Adrenal gland (tissue), 5 donors: ENCODE measurements at regions not wholly inside any gene's neighbourhood (a gene's known extent, or its start where the extent isn't known, plus 50 kb on each side); places are given as distances from the start of the nearest gene placed in this dataset.

Source experiments
- POLR2A ChIP-seq, 2 donors: fragments of 450-650 bp; IDR thresholded peaks; one replicate each; pipeline ENCODE4 v1.6.1; 2017; ENCODE audit warnings: antibody characterized with exemption in 2 of 2, mild to moderate bottlenecking in 2 of 2, moderate library complexity in 1 of 2
- TF ChIP-seq, protein P1 (sequence below), 6 experiments: fragments of 450-650 bp in 4 of 6; fragments of 200-600 bp in 2 of 6; sonication (generic) in 1 of 6; IDR thresholded peaks; 1 replicate in 5 of 6; 2 replicates in 1 of 6; pipeline versions ENCODE4 v1.5.1 to v1.8.0; 2016 to 2021; ENCODE audit warnings: antibody characterized with exemption in 6 of 6, mild to moderate bottlenecking in 2 of 6, moderate library complexity in 1 of 6
- donor health status: DM: no; HTN: no; CAD: no.

DNA sequence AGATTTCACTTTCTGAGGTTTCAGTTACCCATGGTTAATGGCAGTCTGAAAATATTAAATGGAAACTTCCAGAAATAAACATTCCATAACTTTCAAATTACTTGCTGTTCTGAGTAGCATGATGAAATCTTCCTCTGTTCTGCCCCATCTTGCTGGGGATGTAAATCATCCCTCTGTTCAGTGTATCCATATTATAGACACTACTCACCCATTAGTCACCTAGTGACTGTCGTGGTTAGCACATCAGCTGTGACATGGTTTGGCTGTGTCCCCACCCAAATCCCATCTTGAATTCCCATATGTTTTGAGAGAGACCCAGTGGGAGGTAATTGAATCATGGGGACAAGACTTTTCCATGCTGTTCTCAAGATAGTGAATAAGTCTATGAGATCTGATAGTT is 125.5 kb upstream of the GIMD1 start:
- TF ChIP-seq POLR2A (IDR thresholded peaks at IDR 0.05), result no peak
- TF ChIP-seq, protein P1, sequence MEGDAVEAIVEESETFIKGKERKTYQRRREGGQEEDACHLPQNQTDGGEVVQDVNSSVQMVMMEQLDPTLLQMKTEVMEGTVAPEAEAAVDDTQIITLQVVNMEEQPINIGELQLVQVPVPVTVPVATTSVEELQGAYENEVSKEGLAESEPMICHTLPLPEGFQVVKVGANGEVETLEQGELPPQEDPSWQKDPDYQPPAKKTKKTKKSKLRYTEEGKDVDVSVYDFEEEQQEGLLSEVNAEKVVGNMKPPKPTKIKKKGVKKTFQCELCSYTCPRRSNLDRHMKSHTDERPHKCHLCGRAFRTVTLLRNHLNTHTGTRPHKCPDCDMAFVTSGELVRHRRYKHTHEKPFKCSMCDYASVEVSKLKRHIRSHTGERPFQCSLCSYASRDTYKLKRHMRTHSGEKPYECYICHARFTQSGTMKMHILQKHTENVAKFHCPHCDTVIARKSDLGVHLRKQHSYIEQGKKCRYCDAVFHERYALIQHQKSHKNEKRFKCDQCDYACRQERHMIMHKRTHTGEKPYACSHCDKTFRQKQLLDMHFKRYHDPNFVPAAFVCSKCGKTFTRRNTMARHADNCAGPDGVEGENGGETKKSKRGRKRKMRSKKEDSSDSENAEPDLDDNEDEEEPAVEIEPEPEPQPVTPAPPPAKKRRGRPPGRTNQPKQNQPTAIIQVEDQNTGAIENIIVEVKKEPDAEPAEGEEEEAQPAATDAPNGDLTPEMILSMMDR (IDR thresholded peaks at IDR 0.05), result no peak
